Activated CD4-positive, alpha-beta T cell treated with anti-CD3 and anti-CD28 coated beads for 36 hours (primary cell): ENCODE measurements at regions not wholly inside any gene's neighbourhood (a gene's known extent, or its start where the extent isn't known, plus 50 kb on each side); places are given as distances from the start of the nearest gene placed in this dataset.

Experiments used
- ATAC-seq: fragments of 200-7000 bp; cut with Tn5 transposase; one replicate; pipeline ENCODE4 v1.10.0; 2021; ENCODE audit warnings: mild to moderate bottlenecking, moderate library complexity
- CTCF ChIA-PET: fragments of 350-600 bp; sonication (Branson Sonifier 250); formaldehyde crosslinking; loops from one replicate; lab custom pipeline; 2021; ENCODE audit warnings: antibody characterized with exemption; lab: Charles Lee
- POLR2A ChIA-PET: fragments of 350-600 bp; sonication (Branson Sonifier 250); formaldehyde crosslinking; loops from one replicate; lab custom pipeline; 2021; ENCODE audit warnings: antibody characterized with exemption, inconsistent platforms; lab: Charles Lee
- DNase-seq: peaks from one replicate; pipeline ENCODE4 v3.0.0-alpha.2; 2020
- H3K27ac Mint-ChIP-seq: one replicate; pipeline ENCODE4 v1.8.0; 2021; ENCODE audit warnings: mixed read lengths
- H3K27me3 Mint-ChIP-seq: one replicate; pipeline ENCODE4 v1.8.0; 2021; ENCODE audit warnings: mixed read lengths
- H3K36me3 Mint-ChIP-seq: one replicate; pipeline ENCODE4 v1.8.0; 2021; ENCODE audit warnings: low read depth, mixed read lengths
- H3K4me1 Mint-ChIP-seq: one replicate; pipeline ENCODE4 v1.8.0; 2021; ENCODE audit warnings: mixed read lengths
- H3K4me3 Mint-ChIP-seq: one replicate; pipeline ENCODE4 v1.8.0; 2021; ENCODE audit warnings: mild to moderate bottlenecking, moderate library complexity, mixed read lengths
- H3K9me3 Mint-ChIP-seq: one replicate; pipeline ENCODE4 v1.8.0; 2021; ENCODE audit warnings: low read depth, mixed read lengths
- intact Hi-C, 2 experiments: fragments of 100-400 bp; cut with DNase I in 1 of 2; cut with micrococcal nuclease in 1 of 2; formaldehyde crosslinking; loops; one replicate each; pipeline versions ENCODE4 v1.14.2 to v1.15.1; 2022 to 2024; cut with DNase I, micrococcal nuclease

- Mint-ChIP-seq H3K9me3 (peaks cover 4% of the 10 kb centered on the region), H3K4me3 (peak overlapping the region; percentile 77), H3K27ac (peak overlapping the region; percentile 87), H3K27me3 (no peaks in the 10 kb centered on the region), H3K36me3 (no peaks in the 10 kb centered on the region), H3K4me1 (peaks cover 5% of the 10 kb centered on the region)
- POLR2A ChIA-PET, result no interaction called here
- ATAC-seq, result peak; percentile 74
- peak; percentile 85 for DNase-seq
- intact Hi-C loops, result loop anchor here in 1 of 2 experiments (1.0 to 2.0 kb wide), 8 partner anchors 33 to 525 kb away; partner anchors contain the start of genes ARFGAP1, GMEB2, PPDPF and YTHDF1
- CTCF ChIA-PET, result interaction anchor here (1.0 kb wide), 1 partner anchor 130 kb away, joined by 3 read pairs; no protein-coding TSS in a partner anchor
These were observed 95.3 kb upstream of the BHLHE23 start for GRCh38 chr20:63101781-63102720.

GRCh38 chr20:63100926-63101699, 94.3 kb upstream of the BHLHE23 start:
- ChIA-PET CTCF (no interaction called here), POLR2A (no interaction called here)
- no peak overlapping the region for H3K27ac Mint-ChIP-seq
- no peaks in the 10 kb centered on the region for H3K9me3 Mint-ChIP-seq
- H3K4me1 Mint-ChIP-seq, result peaks cover 5% of the 10 kb centered on the region
- intact Hi-C loops, result no loop called here
- ATAC-seq, result no peak
- peak overlapping the region; percentile 77 for H3K4me3 Mint-ChIP-seq
- peak; percentile 17 for DNase-seq
- H3K27me3 Mint-ChIP-seq, result no peaks in the 10 kb centered on the region
- no peaks in the 10 kb centered on the region for H3K36me3 Mint-ChIP-seq

DNA sequence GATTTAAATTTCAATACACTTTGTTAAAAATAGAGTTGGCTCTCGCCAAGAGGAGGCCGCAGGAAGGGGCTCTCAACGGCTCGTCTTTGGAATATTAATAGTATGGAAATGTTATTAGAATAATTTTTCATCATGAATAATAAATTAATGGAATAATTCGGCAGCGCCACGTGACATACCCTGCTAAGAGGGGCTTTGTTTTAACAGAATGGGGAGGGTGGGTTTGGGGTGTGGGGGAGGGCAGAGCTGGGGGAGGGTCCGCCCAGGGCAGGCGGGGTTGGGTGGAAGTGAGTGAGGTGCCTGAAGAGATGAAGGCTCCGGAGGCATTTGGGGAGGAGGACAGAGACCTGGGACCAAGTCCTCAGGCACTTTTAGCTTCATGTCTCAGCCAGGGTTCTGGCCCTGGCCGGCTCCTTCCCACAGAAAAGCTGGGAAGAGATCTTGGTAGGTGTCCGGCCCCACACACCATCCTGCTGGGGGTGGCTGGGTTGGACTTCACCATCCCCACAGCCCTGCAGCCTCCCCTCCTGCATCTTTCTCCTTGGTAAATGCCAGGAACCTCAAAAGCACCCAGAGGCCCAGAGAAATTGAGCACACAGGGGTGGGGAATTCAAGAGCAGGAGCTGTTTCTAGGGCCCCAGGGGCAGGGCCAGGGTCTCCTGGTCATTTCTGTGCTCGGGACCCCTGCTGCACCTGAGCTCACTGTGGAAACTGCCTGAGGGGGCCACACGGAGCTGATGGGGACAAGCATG, 93.6 kb upstream of the BHLHE23 start:
- Mint-ChIP-seq H3K4me1 (peaks cover 5% of the 10 kb centered on the region), H3K27ac (no peak overlapping the region), H3K9me3 (no peaks in the 10 kb centered on the region), H3K36me3 (no peaks in the 10 kb centered on the region), H3K27me3 (no peaks in the 10 kb centered on the region), H3K4me3 (no peak overlapping the region)
- intact Hi-C loops, result no loop called here
- ChIA-PET POLR2A (no interaction called here), CTCF (no interaction called here)
- ATAC-seq (no peak), DNase-seq (no peak)

DNA sequence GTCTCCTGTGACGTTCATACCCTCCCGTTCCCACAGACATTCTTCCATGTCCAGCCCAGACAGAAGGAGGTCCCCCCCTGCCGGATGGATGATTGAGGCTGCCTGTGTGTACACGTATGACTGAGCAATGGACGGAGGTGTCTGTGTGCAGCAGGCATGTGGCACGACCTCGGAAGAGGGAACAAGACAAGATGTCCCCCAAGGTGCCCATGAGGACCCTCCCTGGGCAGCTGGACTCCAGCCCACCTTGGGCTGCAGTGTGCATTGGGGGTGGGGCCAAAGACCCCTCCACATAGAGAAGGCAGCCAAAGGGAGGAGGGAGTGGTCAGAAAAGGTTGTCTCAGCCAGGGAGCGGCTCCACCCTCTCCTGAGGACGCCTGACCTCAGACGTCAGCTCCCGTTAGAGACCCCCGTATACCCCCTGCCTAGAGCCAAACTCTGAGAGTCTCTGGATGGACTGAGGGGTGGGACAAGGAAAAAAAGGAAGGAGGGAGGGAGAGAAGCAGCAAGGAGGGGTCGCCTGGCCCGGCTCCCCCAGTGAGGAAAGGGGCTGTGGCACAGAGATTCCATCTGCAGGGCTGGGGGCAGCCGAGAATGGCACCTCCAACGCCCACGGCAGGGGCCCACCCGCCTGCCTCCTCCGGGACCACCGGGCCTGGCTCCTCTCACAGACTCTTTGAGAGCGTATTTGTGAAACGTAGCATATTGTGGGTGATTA, 92.9 kb upstream of the BHLHE23 start:
- DNase-seq (peak; percentile 3), ATAC-seq (no peak)
- H3K27me3 Mint-ChIP-seq, result no peaks in the 10 kb centered on the region
- H3K4me1 Mint-ChIP-seq, result peaks cover 5% of the 10 kb centered on the region
- POLR2A ChIA-PET, result no interaction called here
- no peaks in the 10 kb centered on the region for H3K36me3 Mint-ChIP-seq
- H3K9me3 Mint-ChIP-seq, result no peaks in the 10 kb centered on the region
- H3K27ac Mint-ChIP-seq, result no peak overlapping the region
- no peak overlapping the region for H3K4me3 Mint-ChIP-seq
- intact Hi-C loops, result no loop called here
- CTCF ChIA-PET, result no interaction called here

DNA sequence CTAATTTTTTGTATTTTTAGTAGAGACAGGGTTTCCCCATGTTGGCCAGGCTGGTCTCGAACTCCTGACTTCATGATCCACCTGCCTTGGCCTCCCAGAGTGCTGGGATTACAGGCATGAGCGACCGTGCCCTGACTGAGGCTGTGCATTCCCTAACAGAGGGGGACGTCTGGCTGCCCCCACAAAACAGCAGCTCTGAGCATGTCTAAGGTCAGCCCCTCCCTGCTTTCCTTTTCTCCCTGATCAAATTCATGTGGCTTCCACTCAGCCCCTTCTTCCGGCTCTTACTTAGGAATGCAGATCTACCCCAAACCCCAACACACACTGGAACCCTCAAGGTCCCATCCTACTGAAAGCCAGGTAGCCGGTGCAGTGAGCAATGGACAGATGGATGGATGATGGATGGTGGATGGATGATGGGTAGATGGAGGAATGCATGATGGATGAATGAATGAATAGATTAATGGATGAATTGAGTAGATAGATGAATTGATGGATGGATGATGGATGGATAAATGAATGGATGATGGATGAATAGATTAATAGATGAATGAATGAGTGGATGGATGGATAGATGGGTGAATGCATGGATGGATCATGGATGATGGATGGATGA, 91.5 kb upstream of the BHLHE23 start:
- Mint-ChIP-seq H3K27me3 (no peaks in the 10 kb centered on the region), H3K4me1 (peaks cover 5% of the 10 kb centered on the region), H3K36me3 (no peaks in the 10 kb centered on the region), H3K9me3 (no peaks in the 10 kb centered on the region), H3K4me3 (no peak overlapping the region), H3K27ac (no peak overlapping the region)
- CTCF ChIA-PET, result no interaction called here
- intact Hi-C loops, result no loop called here
- peak; percentile 2 for DNase-seq
- no peak for ATAC-seq
- POLR2A ChIA-PET, result no interaction called here

GRCh38 chr20:63097336-63097831, 90.6 kb upstream of the BHLHE23 start:
- no peak for DNase-seq
- Mint-ChIP-seq H3K27me3 (peaks cover 5% of the 10 kb centered on the region), H3K4me1 (peaks cover 2% of the 10 kb centered on the region), H3K27ac (no peak overlapping the region), H3K4me3 (no peak overlapping the region), H3K9me3 (no peaks in the 10 kb centered on the region), H3K36me3 (no peaks in the 10 kb centered on the region)
- ChIA-PET CTCF (no interaction called here), POLR2A (no interaction called here)
- intact Hi-C loops, result no loop called here
- ATAC-seq, result no peak

DNA sequence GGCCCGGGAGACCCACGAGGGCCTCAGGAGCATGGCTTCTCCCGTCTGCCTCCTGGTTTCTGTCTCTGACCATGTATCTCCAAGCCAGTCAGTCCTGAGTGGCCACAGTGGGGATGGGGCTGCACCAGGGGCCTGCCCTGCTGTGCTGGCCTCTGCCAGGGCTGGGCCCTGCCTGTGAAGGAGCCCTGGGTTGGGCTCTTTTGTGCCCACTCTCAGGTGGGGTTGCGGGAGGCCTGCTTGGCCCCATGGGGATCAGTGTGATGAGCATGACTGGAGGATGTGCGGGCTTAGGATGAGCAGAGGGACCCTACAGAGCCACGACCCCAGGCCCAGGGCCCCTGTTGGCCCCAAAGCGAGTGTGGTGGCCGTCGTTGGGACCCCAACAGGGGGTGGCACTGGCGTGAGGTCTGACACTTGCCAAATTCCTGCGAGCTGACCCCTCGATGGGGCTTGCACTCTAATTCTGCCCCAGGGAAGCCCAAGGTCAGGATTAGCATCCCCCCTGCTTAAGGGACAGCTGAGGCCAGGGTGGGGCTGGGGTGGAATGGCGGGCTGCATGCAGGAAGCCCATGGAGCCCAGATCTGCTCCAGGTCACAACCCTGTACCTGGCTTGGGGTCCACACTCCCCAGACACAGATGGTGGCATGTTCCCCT, 90.0 kb upstream of the BHLHE23 start:
- H3K27ac Mint-ChIP-seq, result no peak overlapping the region
- H3K4me3 Mint-ChIP-seq, result no peak overlapping the region
- H3K36me3 Mint-ChIP-seq, result no peaks in the 10 kb centered on the region
- peak; percentile 2 for DNase-seq
- H3K9me3 Mint-ChIP-seq, result no peaks in the 10 kb centered on the region
- intact Hi-C loops, result no loop called here
- CTCF ChIA-PET, result no interaction called here
- POLR2A ChIA-PET, result no interaction called here
- H3K4me1 Mint-ChIP-seq, result peaks cover 2% of the 10 kb centered on the region
- no peak for ATAC-seq
- peaks cover 5% of the 10 kb centered on the region for H3K27me3 Mint-ChIP-seq

GRCh38 chr20:63095718-63096654, 89.2 kb upstream of the BHLHE23 start:
- POLR2A ChIA-PET, result no interaction called here
- no peak overlapping the region for H3K4me3 Mint-ChIP-seq
- ATAC-seq, result no peak
- H3K4me1 Mint-ChIP-seq, result no peaks in the 10 kb centered on the region
- no peak overlapping the region for H3K27ac Mint-ChIP-seq
- intact Hi-C loops, result no loop called here
- peaks cover 5% of the 10 kb centered on the region for H3K27me3 Mint-ChIP-seq
- no peaks in the 10 kb centered on the region for H3K9me3 Mint-ChIP-seq
- CTCF ChIA-PET, result interaction anchor here (0.7 kb wide), 1 partner anchor 16 kb away, joined by 3 read pairs; no protein-coding TSS in a partner anchor
- H3K36me3 Mint-ChIP-seq, result no peaks in the 10 kb centered on the region
- DNase-seq, result peak; percentile 2

- DNase-seq, result no peak
- H3K27ac Mint-ChIP-seq, result no peak overlapping the region
- no peaks in the 10 kb centered on the region for H3K36me3 Mint-ChIP-seq
- H3K4me1 Mint-ChIP-seq, result no peaks in the 10 kb centered on the region
- intact Hi-C loops, result no loop called here
- ChIA-PET CTCF (interaction anchor here (0.6 kb wide), 2 partner anchors 43 to 324 kb away, joined by 3 to 4 read pairs; no protein-coding TSS in a partner anchor), POLR2A (no interaction called here)
- peaks cover 5% of the 10 kb centered on the region for H3K27me3 Mint-ChIP-seq
- ATAC-seq, result no peak
- H3K4me3 Mint-ChIP-seq, result no peak overlapping the region
- H3K9me3 Mint-ChIP-seq, result no peaks in the 10 kb centered on the region
These were observed 88.2 kb upstream of the BHLHE23 start for GRCh38 chr20:63094767-63095499.
